Fibroblast of lung (primary cell): ENCODE measurements at regions not wholly inside any gene's neighbourhood (a gene's known extent, or its start where the extent isn't known, plus 50 kb on each side); places are given as distances from the start of the nearest gene placed in this dataset.
"Not testable (repeated sequence)": the region's sequence is repeated elsewhere in the genome, so short reads cannot be mapped to it uniquely, and the experiment has no call there.

ENCODE experiments used
- DNase-seq, 2 donors: peaks; one replicate each; pipeline versions ENCODE4 v3.0.0 to v3.0.0-alpha.2; 2010; ENCODE audit warnings: low read depth in 2 of 2
- H2AFZ ChIP-seq: 2 replicates; pipeline ENCODE4 v1.5.1; 2012; ENCODE audit warnings: low read length, control low read depth, inconsistent platforms
- H3K27ac ChIP-seq: 2 replicates; pipeline ENCODE4 v1.5.1; 2011; ENCODE audit warnings: low read length, control low read depth; ENCODE audit not compliant: insufficient read depth
- H3K27me3 ChIP-seq: 2 replicates; pipeline ENCODE4 v1.5.1; 2011; ENCODE audit warnings: mild to moderate bottlenecking, low read length; ENCODE audit not compliant: control insufficient read depth, insufficient read depth
- H3K36me3 ChIP-seq: 2 replicates; pipeline ENCODE4 v1.5.1; 2011; ENCODE audit warnings: low read length; ENCODE audit not compliant: control insufficient read depth, insufficient read depth
- H3K4me1 ChIP-seq: 2 replicates; pipeline ENCODE4 v1.5.1; 2011; ENCODE audit warnings: low read length; ENCODE audit not compliant: control insufficient read depth, insufficient read depth; ENCODE audit errors: extremely low read depth
- H3K4me2 ChIP-seq: 2 replicates; pipeline ENCODE4 v1.5.1; 2011; ENCODE audit warnings: low read length, control low read depth; ENCODE audit not compliant: insufficient read depth; ENCODE audit errors: extremely low read depth
- H3K4me3 ChIP-seq, 4 experiments: fragments of 200-600 bp in 1 of 4; sonication (generic) in 1 of 4; replicated peaks in 1 of 4; 2 replicates each; pipeline ENCODE4 v1.5.1; 2011 to 2016; ENCODE audit warnings: low read length in 4 of 4, low read depth in 3 of 4, mild to moderate bottlenecking in 3 of 4, control low read depth in 2 of 4, inconsistent platforms in 1 of 4, mixed read lengths in 1 of 4; ENCODE audit not compliant: insufficient read depth in 1 of 4; ENCODE audit errors: control extremely low read depth in 1 of 4
- H3K79me2 ChIP-seq: 2 replicates; pipeline ENCODE4 v1.5.1; 2012; ENCODE audit warnings: mild to moderate bottlenecking, low read length, inconsistent platforms; ENCODE audit not compliant: control insufficient read depth, insufficient read depth
- H3K9ac ChIP-seq: 2 replicates; pipeline ENCODE4 v1.5.1; 2011; ENCODE audit warnings: mild to moderate bottlenecking, low read length, control low read depth; ENCODE audit not compliant: insufficient read depth
- H3K9me3 ChIP-seq: 2 replicates; pipeline ENCODE4 v1.5.1; 2012; ENCODE audit warnings: low read depth, low read length; ENCODE audit not compliant: control insufficient read depth, insufficient read depth
- H4K20me1 ChIP-seq: 2 replicates; pipeline ENCODE4 v1.5.1; 2011; ENCODE audit warnings: low read length; ENCODE audit not compliant: control insufficient read depth, insufficient read depth; ENCODE audit errors: extremely low read depth
- CTCF ChIP-seq, 2 donors: IDR thresholded peaks in 1 of 2; conservative IDR thresholded peaks in 1 of 2; 1 replicate in 1 of 2; 2 replicates in 1 of 2; pipeline ENCODE4 v1.5.1; 2011 to 2012; ENCODE audit warnings: low read length in 2 of 2, control low read depth in 1 of 2, inconsistent platforms in 1 of 2, low read depth in 1 of 2, mild to moderate bottlenecking in 1 of 2
- EZH2 ChIP-seq: IDR thresholded peaks from 2 replicates; pipeline ENCODE4 v1.5.1; 2012; ENCODE audit warnings: low read length, control low read depth, mild to moderate bottlenecking; ENCODE audit errors: missing control alignments

GRCh38 chr13:90592943-90593342, 754.5 kb upstream of the MIR17HG start:
- H3K4me3 ChIP-seq: no peak overlapping the region
- TF ChIP-seq EZH2 (no peak), CTCF (conservative IDR thresholded peaks at IDR 0.05 in 1 of 2, IDR thresholded peaks at IDR 0.05 in 1 of 2; ENCODE audit: low read depth in 1 of 2, low read length in 2 of 2) (no peak)
- H3K9ac ChIP-seq: no peak overlapping the region
- no peak overlapping the region for H3K4me2 ChIP-seq
- DNase-seq: no peak
- H3K79me2 ChIP-seq: no peaks in the 10 kb centered on the region
- no peaks in the 10 kb centered on the region for H3K9me3 ChIP-seq
- no peaks in the 10 kb centered on the region for H3K36me3 ChIP-seq
- H3K27me3 ChIP-seq: no peaks in the 10 kb centered on the region
- H4K20me1 ChIP-seq: no peaks in the 10 kb centered on the region
- no peaks in the 10 kb centered on the region for H3K4me1 ChIP-seq
- no peak overlapping the region for H3K27ac ChIP-seq
- no peak overlapping the region for H2AFZ ChIP-seq

GRCh38 chr13:90594681-90595080, 752.8 kb upstream of the MIR17HG start:
- H3K9ac ChIP-seq: no peak overlapping the region
- H3K79me2 ChIP-seq: no peaks in the 10 kb centered on the region
- no peaks in the 10 kb centered on the region for H3K4me1 ChIP-seq
- H3K27ac ChIP-seq: no peak overlapping the region
- H2AFZ ChIP-seq: no peak overlapping the region
- peak; percentile 51 to 78 for DNase-seq
- H3K4me2 ChIP-seq: no peak overlapping the region
- TF ChIP-seq EZH2 (no peak), CTCF (conservative IDR thresholded peaks at IDR 0.05 in 1 of 2, IDR thresholded peaks at IDR 0.05 in 1 of 2; ENCODE audit: low read depth in 1 of 2, low read length in 2 of 2) (no peak)
- H3K4me3 ChIP-seq: no peak overlapping the region
- no peaks in the 10 kb centered on the region for H4K20me1 ChIP-seq
- no peaks in the 10 kb centered on the region for H3K36me3 ChIP-seq
- no peaks in the 10 kb centered on the region for H3K9me3 ChIP-seq
- H3K27me3 ChIP-seq: no peaks in the 10 kb centered on the region

GRCh38 chr13:90605664-90606063, 741.8 kb upstream of the MIR17HG start:
- Histone ChIP-seq H3K9me3 (no peaks in the 10 kb centered on the region), H3K4me2 (no peak overlapping the region), H3K4me1 (no peaks in the 10 kb centered on the region), H3K4me3 (no peak overlapping the region), H3K36me3 (no peaks in the 10 kb centered on the region), H2AFZ (no peak overlapping the region), H3K27ac (no peak overlapping the region), H3K9ac (no peak overlapping the region), H3K27me3 (no peaks in the 10 kb centered on the region), H4K20me1 (no peaks in the 10 kb centered on the region), H3K79me2 (no peaks in the 10 kb centered on the region)
- TF ChIP-seq CTCF (conservative IDR thresholded peaks at IDR 0.05 in 1 of 2, IDR thresholded peaks at IDR 0.05 in 1 of 2; ENCODE audit: low read depth in 1 of 2, low read length in 2 of 2) (no peak), EZH2 (no peak)
- no peak for DNase-seq

- not testable (repeated sequence) for H3K9ac ChIP-seq, H2AFZ ChIP-seq, H3K27ac ChIP-seq, H3K9me3 ChIP-seq, H3K4me3 ChIP-seq, H3K27me3 ChIP-seq, H3K79me2 ChIP-seq, H3K36me3 ChIP-seq, H4K20me1 ChIP-seq, H3K4me2 ChIP-seq, H3K4me1 ChIP-seq, DNase-seq
Observed at GRCh38 chr13:90606921-90607320, 740.6 kb upstream of the MIR17HG start.
